ENCODE measurements at regions not wholly inside any gene's neighbourhood (a gene's known extent, or its start where the extent isn't known, plus 50 kb on each side); places are given as distances from the start of the nearest gene placed in this dataset.

DNA sequence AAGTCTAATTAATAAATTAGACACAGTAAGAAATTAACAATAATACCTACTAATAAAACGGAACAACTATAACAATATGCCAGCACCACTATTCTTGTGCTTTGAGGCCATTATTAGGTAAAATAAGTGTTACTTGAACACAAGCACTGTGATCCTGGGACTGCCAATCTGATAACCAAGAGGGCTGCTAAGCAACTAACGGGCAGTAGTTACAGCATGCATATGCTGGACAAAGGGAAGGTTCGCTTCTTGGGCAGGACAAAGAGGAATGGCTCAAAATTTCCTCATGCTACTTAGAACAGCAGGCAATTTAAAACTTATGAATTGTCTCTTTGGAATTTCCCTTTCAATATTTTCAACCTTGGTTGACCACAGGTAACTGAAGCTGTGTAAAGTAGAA, 718.6 kb downstream of the SORCS3 start:
- H3K27me3 Mint-ChIP-seq, result no peaks in the 10 kb centered on the region
- no peaks in the 10 kb centered on the region for H3K36me3 Mint-ChIP-seq (ENCODE audit: low read depth)
- ATAC-seq (no peak), DNase-seq (no peak)
- peaks cover 11% of the 10 kb centered on the region for H3K9me3 Mint-ChIP-seq
- no peaks in the 10 kb centered on the region for H3K4me1 Mint-ChIP-seq
- no peak overlapping the region for H3K27ac Mint-ChIP-seq
- H3K4me3 Mint-ChIP-seq, result no peak overlapping the region

DNA sequence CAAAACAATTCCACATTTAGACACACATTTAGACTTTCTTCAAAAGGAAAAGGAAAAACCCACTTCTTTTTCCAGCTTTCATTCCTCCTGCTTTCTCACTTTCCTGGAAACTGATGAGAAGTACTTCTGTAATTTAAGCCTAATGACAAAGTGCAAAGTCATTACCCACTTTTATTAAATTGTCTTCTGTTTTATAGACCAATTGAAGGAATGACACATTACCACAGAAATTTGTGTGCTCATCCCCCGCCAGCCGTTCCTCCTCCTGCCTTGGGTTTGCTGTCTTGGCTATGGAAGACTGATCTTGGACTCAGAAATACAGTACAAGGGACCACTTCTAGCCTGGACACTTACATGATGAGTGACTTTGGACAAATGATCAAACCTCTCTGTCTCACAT, 717.8 kb downstream of the SORCS3 start:
- Mint-ChIP-seq H3K4me3 (no peak overlapping the region), H3K27ac (no peak overlapping the region), H3K4me1 (no peaks in the 10 kb centered on the region), H3K9me3 (peaks cover 5% of the 10 kb centered on the region), H3K36me3 (ENCODE audit: low read depth) (no peaks in the 10 kb centered on the region), H3K27me3 (no peaks in the 10 kb centered on the region)
- DNase-seq (no peak), ATAC-seq (no peak)

DNA sequence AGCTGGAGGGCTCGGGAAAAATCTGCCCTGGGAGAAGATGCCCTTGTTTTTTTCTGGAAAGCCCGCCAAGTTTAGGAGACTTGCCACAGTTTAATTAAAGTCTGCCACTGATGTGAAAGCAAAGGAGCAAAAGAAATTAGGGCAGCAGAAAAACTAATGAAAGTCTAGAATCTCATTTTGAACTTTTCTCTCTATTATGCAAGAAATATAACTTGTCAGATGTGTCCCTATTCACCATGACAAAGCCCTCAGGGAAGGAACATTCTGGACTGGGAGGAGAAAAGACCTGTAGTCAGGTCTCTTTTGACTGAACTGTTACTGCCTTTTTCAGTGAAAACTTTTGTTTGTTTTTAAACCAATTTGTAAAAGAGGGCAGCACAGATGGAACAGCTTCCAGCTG, 715.5 kb downstream of the SORCS3 start:
- no peaks in the 10 kb centered on the region for H3K4me1 Mint-ChIP-seq
- no peaks in the 10 kb centered on the region for H3K27me3 Mint-ChIP-seq
- no peak overlapping the region for H3K4me3 Mint-ChIP-seq
- ATAC-seq (no peak), DNase-seq (no peak)
- no peaks in the 10 kb centered on the region for H3K9me3 Mint-ChIP-seq
- no peaks in the 10 kb centered on the region for H3K36me3 Mint-ChIP-seq (ENCODE audit: low read depth)
- no peak overlapping the region for H3K27ac Mint-ChIP-seq

DNA sequence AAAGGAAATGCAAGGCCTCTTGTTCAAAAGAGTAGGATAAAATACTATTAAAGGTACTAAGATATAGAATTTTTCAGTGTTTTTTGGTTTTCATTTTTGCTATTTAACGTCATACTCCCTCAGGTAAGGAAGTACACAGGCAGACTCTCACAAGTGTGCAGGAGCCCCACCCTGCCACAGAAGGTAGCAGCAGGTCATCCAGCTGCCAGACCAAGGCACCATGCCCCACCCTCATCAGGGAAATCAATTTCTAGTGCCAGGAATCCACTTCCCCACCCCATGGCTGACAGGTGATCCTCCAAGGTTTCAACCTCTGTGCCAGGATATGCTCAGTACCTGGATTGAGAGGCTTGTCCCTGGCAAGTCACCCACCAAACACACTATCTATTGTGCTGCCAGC, 712.9 kb downstream of the SORCS3 start:
- no peaks in the 10 kb centered on the region for H3K27me3 Mint-ChIP-seq
- H3K27ac Mint-ChIP-seq, result no peak overlapping the region
- no peaks in the 10 kb centered on the region for H3K9me3 Mint-ChIP-seq
- ATAC-seq (no peak), DNase-seq (no peak)
- no peaks in the 10 kb centered on the region for H3K36me3 Mint-ChIP-seq (ENCODE audit: low read depth)
- H3K4me3 Mint-ChIP-seq, result no peak overlapping the region
- H3K4me1 Mint-ChIP-seq, result no peaks in the 10 kb centered on the region

DNA sequence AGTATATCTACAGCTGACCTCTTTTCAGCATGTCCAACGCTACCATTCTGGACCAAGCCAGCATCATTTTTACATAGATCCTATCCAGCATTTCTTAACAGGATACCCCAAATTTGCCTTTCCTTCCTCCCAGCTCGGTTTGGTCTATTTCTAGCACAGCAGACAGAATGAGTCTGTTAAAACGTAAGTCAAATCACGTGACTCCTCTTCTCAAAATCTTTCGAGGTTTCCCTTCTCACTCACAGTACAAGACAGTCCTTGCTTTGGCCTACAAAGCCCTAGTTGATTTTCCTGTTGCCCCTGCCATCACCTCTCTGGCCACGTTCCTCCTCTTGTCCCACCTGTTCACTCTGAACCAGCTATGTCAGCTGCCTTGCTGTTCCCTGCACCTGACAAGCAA, 711.7 kb downstream of the SORCS3 start:
- H3K27ac Mint-ChIP-seq, result no peak overlapping the region
- H3K36me3 Mint-ChIP-seq (ENCODE audit: low read depth), result no peaks in the 10 kb centered on the region
- ATAC-seq (no peak), DNase-seq (no peak)
- H3K4me3 Mint-ChIP-seq, result no peak overlapping the region
- H3K27me3 Mint-ChIP-seq, result no peaks in the 10 kb centered on the region
- no peaks in the 10 kb centered on the region for H3K9me3 Mint-ChIP-seq
- H3K4me1 Mint-ChIP-seq, result no peaks in the 10 kb centered on the region

DNA sequence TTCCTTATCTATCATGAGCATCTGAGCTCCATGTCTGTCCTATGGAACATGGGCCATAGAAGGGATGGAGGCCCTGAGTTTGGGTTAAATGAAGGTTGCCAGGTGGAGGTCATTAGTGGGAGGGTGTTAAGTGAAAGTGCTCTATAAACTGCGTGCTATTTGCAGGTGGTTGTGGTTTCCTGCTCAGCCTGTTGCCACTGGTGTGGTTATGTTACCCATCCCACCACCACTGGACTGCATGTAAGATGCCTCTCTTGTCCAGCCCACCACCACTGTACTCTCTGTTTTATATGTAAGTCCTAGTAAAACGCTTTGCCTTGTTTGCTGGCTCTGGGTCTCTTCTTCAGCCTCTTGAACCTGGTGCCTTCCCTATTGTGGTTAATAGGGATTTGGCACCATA, 711.2 kb downstream of the SORCS3 start:
- no peaks in the 10 kb centered on the region for H3K36me3 Mint-ChIP-seq (ENCODE audit: low read depth)
- no peak overlapping the region for H3K4me3 Mint-ChIP-seq
- DNase-seq (no peak), ATAC-seq (no peak)
- no peaks in the 10 kb centered on the region for H3K27me3 Mint-ChIP-seq
- H3K9me3 Mint-ChIP-seq, result no peaks in the 10 kb centered on the region
- H3K27ac Mint-ChIP-seq, result no peak overlapping the region
- no peaks in the 10 kb centered on the region for H3K4me1 Mint-ChIP-seq

DNA sequence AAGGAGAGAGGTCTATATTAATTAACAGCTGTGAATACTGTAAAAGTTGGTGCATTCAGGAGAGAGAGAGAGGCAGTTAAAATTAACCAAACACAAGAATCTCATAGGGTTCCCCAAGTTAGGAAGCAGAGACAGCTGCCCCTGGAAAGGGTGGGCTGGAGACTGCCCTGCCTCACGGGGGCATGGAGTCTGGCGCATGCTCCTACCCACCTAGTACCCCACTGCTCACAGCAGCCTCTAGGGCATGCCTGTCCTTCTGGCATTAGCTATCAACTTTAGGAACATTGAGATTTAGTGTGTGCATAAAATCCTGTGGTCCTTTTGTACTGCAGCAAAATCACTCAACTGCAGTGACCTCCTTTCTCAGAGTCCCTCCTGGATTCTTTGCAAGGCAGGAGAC, 710.1 kb downstream of the SORCS3 start:
- Mint-ChIP-seq H3K27ac (no peak overlapping the region), H3K27me3 (no peaks in the 10 kb centered on the region), H3K4me1 (no peaks in the 10 kb centered on the region), H3K4me3 (no peak overlapping the region), H3K36me3 (ENCODE audit: low read depth) (no peaks in the 10 kb centered on the region), H3K9me3 (no peaks in the 10 kb centered on the region)
- DNase-seq (no peak), ATAC-seq (no peak)

DNA sequence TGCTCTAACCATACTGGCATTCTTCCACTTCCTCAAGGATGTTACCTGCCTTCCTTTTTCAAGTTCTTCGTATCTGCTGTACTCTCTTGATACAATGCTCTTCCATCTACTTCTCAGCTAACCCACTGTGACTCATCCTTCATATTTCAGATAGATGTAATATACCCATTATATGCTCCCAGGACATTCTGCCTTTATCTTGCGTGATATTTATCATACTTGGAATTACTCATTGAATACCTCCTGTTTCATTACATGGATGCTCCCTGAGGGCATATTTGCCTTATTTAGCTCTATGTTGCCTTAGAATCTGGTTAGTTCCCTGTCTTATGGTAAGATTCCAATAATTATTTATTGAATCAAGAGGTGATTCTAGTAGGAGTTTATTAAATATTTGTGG, 706.4 kb downstream of the SORCS3 start:
- Mint-ChIP-seq H3K9me3 (peaks cover 3% of the 10 kb centered on the region), H3K36me3 (ENCODE audit: low read depth) (no peaks in the 10 kb centered on the region), H3K27me3 (no peaks in the 10 kb centered on the region), H3K4me1 (no peaks in the 10 kb centered on the region), H3K27ac (no peak overlapping the region), H3K4me3 (no peak overlapping the region)
- DNase-seq (no peak), ATAC-seq (no peak)

DNA sequence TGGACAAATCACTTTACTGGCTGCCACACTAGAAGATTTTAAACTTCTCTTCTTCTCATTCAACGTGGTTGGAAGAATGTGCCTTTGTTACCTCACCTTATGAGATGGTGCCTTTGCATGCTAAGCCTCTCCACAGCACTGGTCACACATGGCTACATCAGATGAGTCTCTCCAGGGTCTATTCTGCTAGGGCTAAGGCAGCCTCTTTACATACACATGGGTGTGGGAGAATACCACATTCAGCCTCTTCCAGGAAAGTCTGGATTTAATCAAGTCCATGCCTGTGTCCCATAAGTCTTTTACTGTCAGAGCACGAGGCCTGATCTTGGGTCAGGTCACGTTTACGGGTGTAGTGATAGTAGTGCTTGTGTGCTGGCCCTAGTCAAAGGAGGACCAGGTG, 701.5 kb downstream of the SORCS3 start:
- ATAC-seq, result no peak
- H3K36me3 Mint-ChIP-seq (ENCODE audit: low read depth), result no peaks in the 10 kb centered on the region
- DNase-seq, result no peak

DNA sequence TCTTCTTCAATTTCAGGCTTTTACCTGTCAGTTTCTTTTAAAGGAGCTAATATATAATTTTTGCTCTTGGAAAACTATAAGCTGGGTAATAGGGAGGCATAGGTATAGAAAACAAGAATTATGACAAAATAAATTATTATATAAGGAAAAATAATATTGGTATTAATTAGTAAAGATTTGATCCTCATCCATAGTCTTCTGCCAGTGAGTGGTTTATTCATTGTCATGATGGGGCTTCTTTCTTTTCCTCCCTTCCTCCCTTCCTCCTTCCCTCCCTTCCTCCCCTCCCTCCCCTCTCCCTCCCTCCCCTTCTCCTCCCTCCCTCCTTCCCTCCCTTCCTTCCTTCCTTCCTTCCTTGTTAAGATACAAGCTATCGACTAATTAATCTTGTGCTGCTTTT, 698.6 kb downstream of the SORCS3 start:
- ATAC-seq (no peak), DNase-seq (no peak)
- Mint-ChIP-seq H3K36me3 (ENCODE audit: low read depth) (no peaks in the 10 kb centered on the region), H3K9me3 (peaks cover 3% of the 10 kb centered on the region), H3K27me3 (no peaks in the 10 kb centered on the region), H3K27ac (no peak overlapping the region), H3K4me3 (no peak overlapping the region), H3K4me1 (no peaks in the 10 kb centered on the region)

More for the DNA sequence above, 701.5 kb downstream of the SORCS3 start:
- peaks cover 3% of the 10 kb centered on the region for H3K9me3 Mint-ChIP-seq
- no peaks in the 10 kb centered on the region for H3K4me1 Mint-ChIP-seq
- H3K27ac Mint-ChIP-seq, result no peak overlapping the region
- H3K27me3 Mint-ChIP-seq, result no peaks in the 10 kb centered on the region
- no peak overlapping the region for H3K4me3 Mint-ChIP-seq

DNA sequence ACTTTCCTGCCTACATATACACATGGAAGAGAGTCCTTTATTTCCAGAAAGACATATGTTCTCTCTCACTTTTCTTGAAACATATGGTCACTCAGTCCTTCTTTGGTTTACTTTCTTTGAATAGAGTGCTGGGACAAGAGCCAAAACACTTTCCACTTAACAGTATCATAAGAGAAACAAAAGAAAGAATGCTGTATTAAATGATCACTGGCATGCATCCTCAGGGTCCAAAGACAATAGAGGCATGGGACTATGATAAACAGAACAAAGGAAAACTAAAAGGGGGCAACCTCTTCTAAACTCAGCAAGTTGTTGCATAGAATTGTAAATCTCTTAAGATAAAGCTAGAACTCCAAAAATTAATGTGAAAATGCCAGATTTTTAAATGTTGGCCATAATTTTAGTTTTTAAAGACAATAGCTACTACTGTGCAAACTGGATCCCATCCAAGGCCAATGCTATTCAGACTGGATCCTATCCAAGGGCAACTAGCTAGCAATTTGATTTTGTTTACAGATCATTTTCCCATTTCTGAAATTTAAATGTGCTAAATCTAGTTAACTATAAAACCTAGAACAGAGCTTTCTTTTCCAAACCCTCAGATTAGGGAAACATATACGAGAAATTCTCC, 687.5 kb downstream of the SORCS3 start:
- H3K27me3 Mint-ChIP-seq, result no peaks in the 10 kb centered on the region
- no peaks in the 10 kb centered on the region for H3K36me3 Mint-ChIP-seq (ENCODE audit: low read depth)
- H3K4me3 Mint-ChIP-seq, result no peak overlapping the region
- ATAC-seq (no peak), DNase-seq (no peak)
- H3K4me1 Mint-ChIP-seq, result no peaks in the 10 kb centered on the region
- H3K9me3 Mint-ChIP-seq, result no peaks in the 10 kb centered on the region
- no peak overlapping the region for H3K27ac Mint-ChIP-seq
